OCI-LY7 (cell line): ENCODE measurements at regions not wholly inside any gene's neighbourhood (a gene's known extent, or its start where the extent isn't known, plus 50 kb on each side); places are given as distances from the start of the nearest gene placed in this dataset.

Experiments used
- BruUV-seq: library from RNA; stranded (reverse); fragments of 400-500 nt; replicated peaks from 2 replicates; lab custom pipeline; 2021; lab: Mats Ljungman, UMichigan
- CTCF ChIA-PET: fragments of 300-600 bp; sonication (Branson Sonifier 250); formaldehyde crosslinking; loops from one replicate; lab custom pipeline; 2022; ENCODE audit warnings: antibody characterized with exemption; ENCODE audit not compliant: unreplicated experiment; lab: Charles Lee
- POLR2A ChIA-PET: fragments of 300-600 bp; sonication (Branson Sonifier 250); formaldehyde crosslinking; loops from one replicate; lab custom pipeline; 2022; ENCODE audit warnings: antibody characterized with exemption; lab: Charles Lee
- DNase-seq: peaks from one replicate; pipeline ENCODE4 v3.0.0-alpha.2; 2015; ENCODE audit warnings: low spot score
- H2AFZ ChIP-seq: fragments of 200-600 bp; sonication (generic), shearing (Covaris generic); 2 replicates; pipeline ENCODE4 v1.6.1; 2014; ENCODE audit warnings: mild to moderate bottlenecking, antibody characterized with exemption, low read length, moderate library complexity
- H3K27ac ChIP-seq: fragments of 200-600 bp; sonication (generic); 2 replicates; pipeline ENCODE4 v1.5.1; 2014; ENCODE audit warnings: mixed run types, low read depth, mild to moderate bottlenecking, moderate library complexity, low read length, inconsistent platforms; ENCODE audit not compliant: poor library complexity, severe bottlenecking
- H3K36me3 ChIP-seq: fragments of 200-600 bp; sonication (generic); 2 replicates; pipeline ENCODE4 v1.6.1; 2014; ENCODE audit warnings: mild to moderate bottlenecking, antibody characterized with exemption, low read length, moderate library complexity, mixed read lengths; ENCODE audit not compliant: insufficient read depth
- H3K4me1 ChIP-seq: fragments of 200-600 bp; sonication (generic); 2 replicates; pipeline ENCODE4 v1.5.1; 2014; ENCODE audit warnings: mild to moderate bottlenecking, low read length; ENCODE audit not compliant: insufficient read depth, poor library complexity, severe bottlenecking
- H3K4me2 ChIP-seq: fragments of 200-600 bp; sonication (generic); 2 replicates; pipeline ENCODE4 v1.6.1; 2014; ENCODE audit warnings: mild to moderate bottlenecking, low read length
- H3K4me3 ChIP-seq: fragments of 200-600 bp; sonication (generic); 2 replicates; pipeline ENCODE4 v1.5.1; 2014; ENCODE audit warnings: mild to moderate bottlenecking, low read depth, low read length; ENCODE audit not compliant: poor library complexity, severe bottlenecking
- H3K79me2 ChIP-seq: fragments of 200-600 bp; sonication (generic); 2 replicates; pipeline ENCODE4 v1.6.1; 2016; ENCODE audit warnings: low read depth, mild to moderate bottlenecking, low read length, moderate library complexity, mixed read lengths; ENCODE audit not compliant: insufficient read depth
- H3K9me2 ChIP-seq: fragments of 200-600 bp; sonication (generic); 2 replicates; pipeline ENCODE4 v1.6.1; 2016; ENCODE audit warnings: mild to moderate bottlenecking, low read length, mixed read lengths; ENCODE audit not compliant: insufficient read depth
- H3K9me3 ChIP-seq: fragments of 200-600 bp; sonication (generic); 2 replicates; pipeline ENCODE4 v1.6.1; 2014; ENCODE audit warnings: mild to moderate bottlenecking, mixed run types, low read length, mixed read lengths
- H4K20me1 ChIP-seq: fragments of 200-600 bp; sonication (generic); 2 replicates; pipeline ENCODE4 v1.6.1; 2014; ENCODE audit warnings: mild to moderate bottlenecking, antibody characterized with exemption, low read length, moderate library complexity, mixed read lengths; ENCODE audit not compliant: insufficient read depth
- CTCF ChIP-seq: fragments of 200-600 bp; sonication (generic); conservative IDR thresholded peaks from 2 replicates; pipeline ENCODE4 v1.5.1; 2014; ENCODE audit warnings: mild to moderate bottlenecking, antibody characterized with exemption, low read length, moderate library complexity, mixed read lengths
- EZH2phosphoT487 ChIP-seq: fragments of 200-600 bp; sonication (generic); IDR thresholded peaks from 2 replicates; pipeline ENCODE4 v1.6.1; 2018; ENCODE audit warnings: low read depth, borderline replicate concordance, mild to moderate bottlenecking, mixed run types, antibody characterized with exemption, low read length, moderate library complexity, mixed read lengths
- intact Hi-C: fragments of 100-400 bp; cut with micrococcal nuclease; formaldehyde crosslinking; loops from one replicate; pipeline ENCODE4 v1.10.0; 2022; ENCODE audit not compliant: unreplicated experiment

DNA sequence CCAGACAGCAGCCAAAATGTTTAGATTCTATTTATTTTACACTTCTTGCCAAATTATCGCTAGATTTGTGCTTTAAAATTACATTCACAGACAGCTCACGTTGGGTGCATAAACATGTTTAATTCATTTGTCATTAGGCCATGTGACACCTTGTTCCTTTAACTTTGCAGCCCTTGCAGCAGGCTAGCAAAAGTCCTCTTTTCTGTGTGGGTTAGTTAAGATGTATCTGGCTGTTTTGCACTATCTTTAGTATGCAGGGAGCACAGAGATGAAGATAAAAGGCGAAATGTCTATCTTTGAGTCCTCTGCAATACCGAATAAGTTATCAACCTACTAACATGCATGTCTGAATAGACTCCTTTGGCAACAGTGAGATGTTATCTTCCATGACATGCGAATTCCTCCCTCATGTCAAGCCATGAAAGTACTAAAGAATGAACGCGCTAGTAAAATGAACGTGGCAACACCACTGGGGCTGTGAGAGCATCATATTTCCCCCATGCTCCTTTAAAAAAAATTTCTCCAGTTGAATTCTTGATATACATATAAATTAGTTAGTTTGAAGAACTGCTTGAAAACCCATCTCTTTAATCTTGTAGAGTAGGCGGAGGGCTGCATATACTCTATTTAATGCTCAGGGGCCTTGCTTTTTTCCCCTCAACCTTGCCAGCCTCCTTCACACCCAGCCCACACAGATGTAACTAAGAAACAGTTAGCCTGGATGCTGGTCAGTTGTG, 620.4 kb upstream of the NR2F2 start:
- BruUV-seq: no TSS peak
- Histone ChIP-seq H3K79me2 (no peaks in the 10 kb centered on the region), H3K27ac (no peak overlapping the region), H3K4me1 (no peaks in the 10 kb centered on the region), H3K9me3 (no peaks in the 10 kb centered on the region), H2AFZ (no peak overlapping the region), H3K36me3 (no peaks in the 10 kb centered on the region), H3K4me3 (no peak overlapping the region), H4K20me1 (no peaks in the 10 kb centered on the region), H3K9me2 (no peaks in the 10 kb centered on the region), H3K4me2 (no peak overlapping the region)
- POLR2A ChIA-PET: no interaction called here
- CTCF ChIA-PET: no interaction called here
- TF ChIP-seq CTCF: no peak
- no peak for TF ChIP-seq EZH2phosphoT487
- DNase-seq: no peak
- intact Hi-C loops: no loop called here

DNA sequence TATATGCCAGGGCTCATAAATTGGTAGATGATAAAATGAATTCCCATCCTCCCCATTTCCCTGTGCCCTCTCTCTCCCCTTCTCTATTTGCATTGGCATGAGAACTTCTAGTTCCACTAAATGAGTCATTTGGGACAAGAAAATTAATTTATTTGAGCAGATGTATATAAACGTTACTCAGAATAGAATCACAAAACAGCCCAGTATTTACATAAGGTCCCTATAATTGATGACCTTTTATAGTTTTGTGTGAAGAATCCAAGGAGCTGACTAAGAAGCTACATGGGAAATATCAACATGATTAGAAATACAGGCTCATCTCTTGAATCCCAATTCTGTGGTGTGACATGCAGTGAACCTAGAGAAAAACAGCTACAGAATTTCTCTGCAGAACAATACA, 617.7 kb upstream of the NR2F2 start:
- POLR2A ChIA-PET: no interaction called here
- CTCF ChIA-PET: no interaction called here
- Histone ChIP-seq H3K9me3 (no peaks in the 10 kb centered on the region), H3K27ac (no peak overlapping the region), H2AFZ (no peak overlapping the region), H3K79me2 (no peaks in the 10 kb centered on the region), H3K9me2 (no peaks in the 10 kb centered on the region), H4K20me1 (no peaks in the 10 kb centered on the region), H3K4me2 (no peak overlapping the region), H3K4me1 (no peaks in the 10 kb centered on the region), H3K36me3 (no peaks in the 10 kb centered on the region), H3K4me3 (no peak overlapping the region)
- no peak for DNase-seq
- TF ChIP-seq CTCF: no peak
- no peak for TF ChIP-seq EZH2phosphoT487
- no TSS peak for BruUV-seq
- intact Hi-C loops: no loop called here

DNA sequence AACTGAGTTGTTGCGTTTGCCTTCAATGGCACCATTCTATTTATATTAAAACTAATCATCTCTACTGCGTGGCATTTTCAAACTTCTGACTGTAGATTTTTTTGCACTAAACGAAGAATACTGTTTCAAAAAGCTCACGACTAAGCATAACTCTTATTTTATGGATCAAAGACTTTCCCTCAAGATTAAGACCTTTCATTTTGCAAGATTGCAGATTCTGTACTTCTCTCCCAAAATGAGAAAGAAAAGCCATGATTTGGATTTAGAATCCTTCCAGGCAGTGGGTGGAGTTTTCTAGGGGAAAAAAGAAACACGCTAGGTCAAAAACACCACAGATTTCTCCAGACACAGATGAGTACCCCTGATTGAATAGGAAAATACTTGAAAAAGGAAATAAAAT, 617.2 kb upstream of the NR2F2 start:
- H3K4me1 ChIP-seq: no peaks in the 10 kb centered on the region
- H3K9me3 ChIP-seq: no peaks in the 10 kb centered on the region
- H3K36me3 ChIP-seq: no peaks in the 10 kb centered on the region
- H3K4me2 ChIP-seq: no peak overlapping the region
- no peak overlapping the region for H2AFZ ChIP-seq
- H3K4me3 ChIP-seq: no peak overlapping the region
- intact Hi-C loops: no loop called here
- no peak for TF ChIP-seq CTCF
- no peak for TF ChIP-seq EZH2phosphoT487
- H3K9me2 ChIP-seq: no peaks in the 10 kb centered on the region
- no peaks in the 10 kb centered on the region for H4K20me1 ChIP-seq
- no TSS peak for BruUV-seq
- no peak for DNase-seq
- ChIA-PET POLR2A (no interaction called here), CTCF (no interaction called here)
- no peaks in the 10 kb centered on the region for H3K79me2 ChIP-seq
- no peak overlapping the region for H3K27ac ChIP-seq
